Panc1 (cell line): ENCODE measurements at regions not wholly inside any gene's neighbourhood (a gene's known extent, or its start where the extent isn't known, plus 50 kb on each side); places are given as distances from the start of the nearest gene placed in this dataset.

Experiments used
- POLR2AphosphoS5 ChIP-seq: IDR thresholded peaks from 2 replicates; pipeline ENCODE4 v1.6.1; 2012; ENCODE audit warnings: mild to moderate bottlenecking, low read depth, low read length, moderate library complexity
- SIN3A ChIP-seq: IDR thresholded peaks from 2 replicates; pipeline ENCODE4 v1.6.1; 2012; ENCODE audit warnings: low read depth, mild to moderate bottlenecking, low read length, moderate library complexity, borderline replicate concordance; ENCODE audit not compliant: insufficient read depth
- TF ChIP-seq, protein P1 (sequence below): fragments of 450-650 bp; IDR thresholded peaks from 2 replicates; pipeline ENCODE4 v1.5.1; 2017; ENCODE audit warnings: mild to moderate bottlenecking
- TF ChIP-seq, protein P2 (sequence below), 2 experiments: IDR thresholded peaks; 2 replicates each; pipeline ENCODE4 v1.6.1; 2011 to 2012; ENCODE audit warnings: low read depth in 2 of 2, control low read depth in 1 of 2, low read length in 1 of 2, mild to moderate bottlenecking in 1 of 2, moderate library complexity in 1 of 2; ENCODE audit not compliant: insufficient read depth in 1 of 2

DNA sequence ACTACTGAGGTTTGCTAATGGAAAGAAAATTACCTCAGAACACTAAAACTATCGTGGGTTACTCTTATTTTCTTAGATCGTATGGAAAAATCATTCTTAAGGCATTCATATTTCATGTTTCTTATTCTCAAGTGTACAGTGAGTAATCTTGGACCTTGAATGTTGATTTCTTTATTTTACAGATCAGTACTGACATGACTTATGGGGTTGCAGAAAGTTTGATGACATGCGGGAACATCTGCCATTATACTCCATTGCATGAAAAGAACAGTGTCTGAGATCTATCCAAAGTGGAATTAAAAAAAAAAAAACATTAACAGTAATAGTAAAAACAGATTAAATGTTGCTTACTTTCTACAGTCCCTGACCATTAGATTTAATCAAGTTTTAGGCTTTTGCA is 1290.2 kb upstream of the WWC1 start:
- TF ChIP-seq, protein P1, sequence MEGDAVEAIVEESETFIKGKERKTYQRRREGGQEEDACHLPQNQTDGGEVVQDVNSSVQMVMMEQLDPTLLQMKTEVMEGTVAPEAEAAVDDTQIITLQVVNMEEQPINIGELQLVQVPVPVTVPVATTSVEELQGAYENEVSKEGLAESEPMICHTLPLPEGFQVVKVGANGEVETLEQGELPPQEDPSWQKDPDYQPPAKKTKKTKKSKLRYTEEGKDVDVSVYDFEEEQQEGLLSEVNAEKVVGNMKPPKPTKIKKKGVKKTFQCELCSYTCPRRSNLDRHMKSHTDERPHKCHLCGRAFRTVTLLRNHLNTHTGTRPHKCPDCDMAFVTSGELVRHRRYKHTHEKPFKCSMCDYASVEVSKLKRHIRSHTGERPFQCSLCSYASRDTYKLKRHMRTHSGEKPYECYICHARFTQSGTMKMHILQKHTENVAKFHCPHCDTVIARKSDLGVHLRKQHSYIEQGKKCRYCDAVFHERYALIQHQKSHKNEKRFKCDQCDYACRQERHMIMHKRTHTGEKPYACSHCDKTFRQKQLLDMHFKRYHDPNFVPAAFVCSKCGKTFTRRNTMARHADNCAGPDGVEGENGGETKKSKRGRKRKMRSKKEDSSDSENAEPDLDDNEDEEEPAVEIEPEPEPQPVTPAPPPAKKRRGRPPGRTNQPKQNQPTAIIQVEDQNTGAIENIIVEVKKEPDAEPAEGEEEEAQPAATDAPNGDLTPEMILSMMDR = no peak
- TF ChIP-seq SIN3A (no peak), POLR2AphosphoS5 (no peak)
- TF ChIP-seq, protein P2, sequence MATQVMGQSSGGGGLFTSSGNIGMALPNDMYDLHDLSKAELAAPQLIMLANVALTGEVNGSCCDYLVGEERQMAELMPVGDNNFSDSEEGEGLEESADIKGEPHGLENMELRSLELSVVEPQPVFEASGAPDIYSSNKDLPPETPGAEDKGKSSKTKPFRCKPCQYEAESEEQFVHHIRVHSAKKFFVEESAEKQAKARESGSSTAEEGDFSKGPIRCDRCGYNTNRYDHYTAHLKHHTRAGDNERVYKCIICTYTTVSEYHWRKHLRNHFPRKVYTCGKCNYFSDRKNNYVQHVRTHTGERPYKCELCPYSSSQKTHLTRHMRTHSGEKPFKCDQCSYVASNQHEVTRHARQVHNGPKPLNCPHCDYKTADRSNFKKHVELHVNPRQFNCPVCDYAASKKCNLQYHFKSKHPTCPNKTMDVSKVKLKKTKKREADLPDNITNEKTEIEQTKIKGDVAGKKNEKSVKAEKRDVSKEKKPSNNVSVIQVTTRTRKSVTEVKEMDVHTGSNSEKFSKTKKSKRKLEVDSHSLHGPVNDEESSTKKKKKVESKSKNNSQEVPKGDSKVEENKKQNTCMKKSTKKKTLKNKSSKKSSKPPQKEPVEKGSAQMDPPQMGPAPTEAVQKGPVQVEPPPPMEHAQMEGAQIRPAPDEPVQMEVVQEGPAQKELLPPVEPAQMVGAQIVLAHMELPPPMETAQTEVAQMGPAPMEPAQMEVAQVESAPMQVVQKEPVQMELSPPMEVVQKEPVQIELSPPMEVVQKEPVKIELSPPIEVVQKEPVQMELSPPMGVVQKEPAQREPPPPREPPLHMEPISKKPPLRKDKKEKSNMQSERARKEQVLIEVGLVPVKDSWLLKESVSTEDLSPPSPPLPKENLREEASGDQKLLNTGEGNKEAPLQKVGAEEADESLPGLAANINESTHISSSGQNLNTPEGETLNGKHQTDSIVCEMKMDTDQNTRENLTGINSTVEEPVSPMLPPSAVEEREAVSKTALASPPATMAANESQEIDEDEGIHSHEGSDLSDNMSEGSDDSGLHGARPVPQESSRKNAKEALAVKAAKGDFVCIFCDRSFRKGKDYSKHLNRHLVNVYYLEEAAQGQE (IDR thresholded peaks at IDR 0.05; ENCODE audit: insufficient read depth in 1 of 2, low read depth in 2 of 2, low read length in 1 of 2) = no peak
